Heart left ventricle (tissue), 13 donors: ENCODE measurements at regions not wholly inside any gene's neighbourhood (a gene's known extent, or its start where the extent isn't known, plus 50 kb on each side); places are given as distances from the start of the nearest gene placed in this dataset.

Experiments
- CTCF ChIP-seq, 12 donors: fragments of 200-600 bp; sonication (generic) in 4 of 12; IDR thresholded peaks; one replicate each; pipeline versions ENCODE4 v1.5.0 to v1.8.0; 2018 to 2022; ENCODE audit warnings: antibody characterized with exemption in 12 of 12, mild to moderate bottlenecking in 5 of 12
- POLR2A ChIP-seq, 2 donors: fragments of 450-650 bp; IDR thresholded peaks; one replicate each; pipeline ENCODE4 v1.6.1; 2017; ENCODE audit warnings: antibody characterized with exemption in 2 of 2, mild to moderate bottlenecking in 2 of 2, moderate library complexity in 2 of 2
- donor health status: ischemic (EF 13 %, LVEDD 7.1; RV severe dilation, severe dysfunction).
- donor health status: DM: no; HTN: yes; CAD: no.
- donor health status: DM: no; HTN: no; CAD: no.
- donor health status: ischemic (EF 25% LVEDD 6.9; RV normal size, moderate dysfunction).
- donor health status: ischemic (EF 25% LVEDD 5.7; RV mildly dilated, moderate dysfunction).
- donor health status: ischemic (EF 35%, LVEDD 5.7; RV mildly dilated, moderate dysfunction).
- donor health status: nonischemic (EF 11% LVEDD 7.7; RV severe dilation, severe dysfunction).
- donor health status: DM: yes; HTN: yes; CAD: no.
- donor health status: PGD.
- donor health status: ischemic (EF 29% LVEDD 5.4; RV normal size, mild dysfunction).
- donor health status: nonischemic (EF 23%, LVEDD 6.1; RV moderate dilation, normal function).

- peak in 1 of 12 donors; percentile 7 for TF ChIP-seq CTCF (IDR thresholded peaks at IDR 0.05)
- no peak for TF ChIP-seq POLR2A (IDR thresholded peaks at IDR 0.05)
Observed at GRCh38 chr6:144647971-144648651, 363.0 kb downstream of the UTRN start.
